Activated naive CD4-positive, alpha-beta T cell treated with anti-CD3 and anti-CD28 coated beads, Interleukin-2, amount 10 ng/mL, durations not matched to agents 7 days and 5 days (primary cell): ENCODE measurements at regions not wholly inside any gene's neighbourhood (a gene's known extent, or its start where the extent isn't known, plus 50 kb on each side); places are given as distances from the start of the nearest gene placed in this dataset.
"Not testable (repeated sequence)": the region's sequence is repeated elsewhere in the genome, so short reads cannot be mapped to it uniquely, and the experiment has no call there.

Source experiments
- CTCF ChIA-PET: fragments of 350-600 bp; sonication (Branson Sonifier 250); formaldehyde crosslinking; loops from one replicate; lab custom pipeline; 2021; ENCODE audit warnings: antibody characterized with exemption; lab: Charles Lee
- DNase-seq: peaks from one replicate; pipeline ENCODE4 v3.0.0-alpha.2; 2020
- H3K27ac Mint-ChIP-seq: one replicate; pipeline ENCODE4 v1.8.0; 2021; ENCODE audit warnings: mild to moderate bottlenecking, moderate library complexity, mixed read lengths
- H3K27me3 Mint-ChIP-seq: one replicate; pipeline ENCODE4 v1.8.0; 2021; ENCODE audit warnings: mild to moderate bottlenecking, mixed read lengths
- H3K36me3 Mint-ChIP-seq: one replicate; pipeline ENCODE4 v1.8.0; 2021; ENCODE audit warnings: mixed read lengths
- H3K4me1 Mint-ChIP-seq: one replicate; pipeline ENCODE4 v1.8.0; 2021; ENCODE audit warnings: mixed read lengths
- H3K4me3 Mint-ChIP-seq: one replicate; pipeline ENCODE4 v1.8.0; 2021; ENCODE audit warnings: mild to moderate bottlenecking, moderate library complexity, mixed read lengths
- H3K9me3 Mint-ChIP-seq: one replicate; pipeline ENCODE4 v1.8.0; 2021; ENCODE audit warnings: mixed read lengths

- H3K36me3 Mint-ChIP-seq: no peaks in the 10 kb centered on the region
- DNase-seq: no peak
- no peaks in the 10 kb centered on the region for H3K4me1 Mint-ChIP-seq
- H3K27ac Mint-ChIP-seq: no peak overlapping the region
- no peaks in the 10 kb centered on the region for H3K27me3 Mint-ChIP-seq
- peaks cover 23% of the 10 kb centered on the region for H3K9me3 Mint-ChIP-seq
- H3K4me3 Mint-ChIP-seq: no peak overlapping the region
- CTCF ChIA-PET: no interaction called here
Measured at GRCh38 chr14:44453433-44454171, 53.5 kb downstream of the FSCB start.

- H3K36me3 Mint-ChIP-seq, CTCF ChIA-PET, H3K27me3 Mint-ChIP-seq, H3K27ac Mint-ChIP-seq, H3K4me3 Mint-ChIP-seq, DNase-seq, H3K4me1 Mint-ChIP-seq: not testable (repeated sequence)
- peaks cover 17% of the 10 kb centered on the region for H3K9me3 Mint-ChIP-seq
Measured at GRCh38 chr14:44450232-44450631, 56.9 kb downstream of the FSCB start.

DNA sequence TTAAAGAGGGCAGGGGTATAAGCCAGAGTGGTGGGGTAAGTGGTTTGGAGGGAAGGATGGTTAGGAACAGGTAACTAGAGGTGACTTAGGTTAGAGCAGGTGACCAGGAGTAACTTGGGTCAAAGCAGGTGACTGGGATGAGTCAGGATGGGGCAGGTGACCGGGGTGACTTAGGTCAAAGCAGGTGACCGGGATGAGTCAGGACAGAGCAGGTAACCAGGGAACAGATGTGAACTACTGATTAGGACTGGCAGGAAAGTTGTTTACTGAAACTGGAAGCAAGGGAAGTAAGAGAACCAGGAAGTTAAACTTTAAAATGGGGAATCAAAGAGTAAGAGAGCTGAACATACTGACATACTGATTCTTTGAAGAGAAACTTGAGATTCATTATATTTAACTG, 57.4 kb downstream of the FSCB start:
- Mint-ChIP-seq H3K9me3 (peaks cover 17% of the 10 kb centered on the region), H3K36me3 (no peaks in the 10 kb centered on the region)
- CTCF ChIA-PET: no interaction called here

DNA sequence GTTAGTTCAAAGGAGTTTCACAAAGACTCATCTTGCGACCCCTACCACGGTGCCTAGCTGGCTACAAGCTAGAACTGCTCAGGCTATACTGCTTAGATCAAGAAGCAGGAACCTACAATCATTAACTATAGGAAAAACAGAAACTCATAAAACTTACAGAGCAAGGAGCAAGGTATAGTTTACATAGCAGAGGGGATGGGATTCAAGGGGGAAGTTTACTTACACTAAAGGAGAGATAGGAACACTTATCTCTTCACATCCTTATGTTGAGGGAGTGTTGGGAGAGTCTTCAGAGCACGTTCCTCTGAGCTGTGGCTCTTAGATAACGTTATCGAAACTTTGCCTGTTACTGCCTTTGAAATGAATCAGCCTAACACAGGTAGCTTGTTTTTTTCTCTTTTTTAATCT, 58.1 kb downstream of the FSCB start:
- H3K9me3 Mint-ChIP-seq: peaks cover 17% of the 10 kb centered on the region
- no peaks in the 10 kb centered on the region for H3K36me3 Mint-ChIP-seq
- H3K27ac Mint-ChIP-seq: no peak overlapping the region
- no peak for DNase-seq
- no peak overlapping the region for H3K4me3 Mint-ChIP-seq
- H3K27me3 Mint-ChIP-seq: no peaks in the 10 kb centered on the region
- no peaks in the 10 kb centered on the region for H3K4me1 Mint-ChIP-seq
- CTCF ChIA-PET: no interaction called here

More for the DNA sequence above, 57.4 kb downstream of the FSCB start:
- Mint-ChIP-seq H3K4me3 (no peak overlapping the region), H3K27me3 (no peaks in the 10 kb centered on the region), H3K27ac (no peak overlapping the region), H3K4me1 (no peaks in the 10 kb centered on the region)
- DNase-seq: no peak

DNA sequence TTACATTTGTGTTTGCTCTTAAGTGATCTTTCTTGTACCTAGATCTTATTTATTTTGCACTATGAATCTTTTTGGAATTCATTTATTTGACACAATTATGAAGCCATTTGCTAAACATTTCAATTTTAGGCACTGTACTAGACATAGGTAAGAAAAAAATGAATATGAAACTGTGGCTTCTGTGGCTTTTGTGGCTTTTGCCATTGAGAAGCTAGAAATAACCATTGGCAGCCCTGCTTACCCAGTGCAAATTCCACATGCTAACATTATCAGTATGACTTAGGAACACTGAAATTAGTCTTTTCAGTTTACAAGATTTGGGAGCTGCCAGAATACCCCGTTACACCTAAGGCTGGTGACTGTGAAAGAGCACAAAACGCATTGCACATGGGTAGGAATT, 60.1 kb downstream of the FSCB start:
- no peak overlapping the region for H3K27ac Mint-ChIP-seq
- H3K4me3 Mint-ChIP-seq: no peak overlapping the region
- CTCF ChIA-PET: no interaction called here
- no peaks in the 10 kb centered on the region for H3K36me3 Mint-ChIP-seq
- no peak for DNase-seq
- H3K27me3 Mint-ChIP-seq: no peaks in the 10 kb centered on the region
- H3K9me3 Mint-ChIP-seq: peaks cover 7% of the 10 kb centered on the region
- H3K4me1 Mint-ChIP-seq: no peaks in the 10 kb centered on the region

DNA sequence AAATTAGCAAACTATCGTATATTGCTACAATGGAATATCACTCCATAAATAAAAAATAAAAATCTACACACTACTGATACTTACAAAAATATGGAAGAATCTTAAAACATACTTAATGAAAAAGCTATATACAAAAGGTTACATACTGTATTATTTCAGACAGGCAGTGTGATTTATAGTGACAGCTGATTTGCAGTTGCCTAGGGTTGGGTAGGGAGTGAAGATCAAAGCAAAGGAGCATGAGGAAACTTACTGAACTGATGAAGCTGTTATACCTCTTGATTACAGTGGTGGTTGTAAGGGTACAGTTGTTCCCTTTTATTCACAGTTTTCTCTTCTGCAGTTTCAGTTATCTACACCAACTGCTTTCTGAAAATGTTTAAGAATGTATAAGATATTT, 62.6 kb downstream of the FSCB start:
- Mint-ChIP-seq H3K4me1 (no peaks in the 10 kb centered on the region), H3K36me3 (no peaks in the 10 kb centered on the region), H3K4me3 (no peak overlapping the region), H3K9me3 (no peaks in the 10 kb centered on the region), H3K27ac (no peak overlapping the region), H3K27me3 (no peaks in the 10 kb centered on the region)
- no peak for DNase-seq
- CTCF ChIA-PET: no interaction called here

- H3K4me3 Mint-ChIP-seq: no peak overlapping the region
- H3K36me3 Mint-ChIP-seq: no peaks in the 10 kb centered on the region
- H3K4me1 Mint-ChIP-seq: no peaks in the 10 kb centered on the region
- H3K9me3 Mint-ChIP-seq: no peaks in the 10 kb centered on the region
- no peak overlapping the region for H3K27ac Mint-ChIP-seq
- H3K27me3 Mint-ChIP-seq: no peaks in the 10 kb centered on the region
- CTCF ChIA-PET: no interaction called here
- no peak for DNase-seq
Measured at GRCh38 chr14:44438936-44439335, 68.1 kb downstream of the FSCB start.

GRCh38 chr14:44438221-44438620, 68.9 kb downstream of the FSCB start:
- H3K9me3 Mint-ChIP-seq: no peaks in the 10 kb centered on the region
- H3K4me3 Mint-ChIP-seq: no peak overlapping the region

GRCh38 chr14:44436458-44436857, 70.6 kb downstream of the FSCB start:
- Mint-ChIP-seq H3K4me1 (no peaks in the 10 kb centered on the region), H3K27me3 (no peaks in the 10 kb centered on the region)
- CTCF ChIA-PET: no interaction called here

More at GRCh38 chr14:44438221-44438620, 68.9 kb downstream of the FSCB start:
- DNase-seq: no peak
- no peaks in the 10 kb centered on the region for H3K36me3 Mint-ChIP-seq
- no peaks in the 10 kb centered on the region for H3K4me1 Mint-ChIP-seq
- H3K27me3 Mint-ChIP-seq: no peaks in the 10 kb centered on the region
- CTCF ChIA-PET: no interaction called here
- H3K27ac Mint-ChIP-seq: no peak overlapping the region

GRCh38 chr14:44428231-44428945, 78.7 kb downstream of the FSCB start:
- no peaks in the 10 kb centered on the region for H3K36me3 Mint-ChIP-seq
- CTCF ChIA-PET: no interaction called here
- no peak overlapping the region for H3K4me3 Mint-ChIP-seq
- no peaks in the 10 kb centered on the region for H3K27me3 Mint-ChIP-seq
- peaks cover 17% of the 10 kb centered on the region for H3K9me3 Mint-ChIP-seq
- no peaks in the 10 kb centered on the region for H3K4me1 Mint-ChIP-seq
- no peak overlapping the region for H3K27ac Mint-ChIP-seq
- DNase-seq: no peak

More at GRCh38 chr14:44436458-44436857, 70.6 kb downstream of the FSCB start:
- Mint-ChIP-seq H3K36me3 (no peaks in the 10 kb centered on the region), H3K9me3 (peaks cover 2% of the 10 kb centered on the region), H3K4me3 (no peak overlapping the region), H3K27ac (no peak overlapping the region)
- no peak for DNase-seq

DNA sequence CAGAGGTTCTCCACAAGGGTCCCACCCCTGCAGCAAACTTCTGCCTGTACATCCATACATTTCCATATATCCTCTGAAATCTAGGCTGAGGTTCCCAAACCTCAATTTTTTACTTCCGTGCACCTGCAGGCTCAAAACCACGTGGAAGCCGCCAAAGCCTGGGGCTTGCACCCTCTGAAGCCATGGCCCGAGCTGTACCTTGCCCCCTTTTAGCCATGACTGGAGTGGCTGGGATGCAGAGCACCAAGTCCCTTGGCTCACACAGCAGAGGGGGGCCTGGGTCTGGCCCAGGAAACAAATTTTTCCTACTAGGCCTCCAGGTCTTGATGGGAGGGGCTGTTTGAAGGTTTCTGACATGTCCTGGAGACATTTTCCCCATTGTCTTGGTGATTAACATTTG, 84.4 kb downstream of the FSCB start:
- no peak overlapping the region for H3K27ac Mint-ChIP-seq
- H3K36me3 Mint-ChIP-seq: no peaks in the 10 kb centered on the region
- no peaks in the 10 kb centered on the region for H3K27me3 Mint-ChIP-seq
- H3K4me1 Mint-ChIP-seq: no peaks in the 10 kb centered on the region
- DNase-seq: no peak
- peaks cover 16% of the 10 kb centered on the region for H3K9me3 Mint-ChIP-seq
- CTCF ChIA-PET: no interaction called here
- no peak overlapping the region for H3K4me3 Mint-ChIP-seq

DNA sequence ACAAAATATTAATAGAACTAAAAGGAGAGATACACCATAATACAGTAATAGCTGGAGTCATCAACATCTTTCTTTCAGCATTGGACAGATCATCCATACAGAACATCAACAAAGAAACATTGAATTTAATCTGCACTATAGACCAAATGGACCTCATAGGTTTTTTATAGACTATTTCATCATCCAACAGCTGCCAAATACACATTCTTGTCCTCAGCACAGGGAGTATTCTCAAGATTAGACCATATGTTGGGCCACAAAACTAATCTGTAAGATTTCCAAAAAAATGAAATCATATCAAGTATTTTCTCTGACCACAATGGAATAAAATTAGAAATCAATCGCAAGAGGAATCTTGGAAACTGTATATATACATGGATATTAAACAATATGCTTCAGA, 86.9 kb downstream of the FSCB start:
- no peak overlapping the region for H3K27ac Mint-ChIP-seq
- DNase-seq: no peak
- H3K9me3 Mint-ChIP-seq: peaks cover 19% of the 10 kb centered on the region
- no peaks in the 10 kb centered on the region for H3K36me3 Mint-ChIP-seq
- no peaks in the 10 kb centered on the region for H3K27me3 Mint-ChIP-seq
- no peak overlapping the region for H3K4me3 Mint-ChIP-seq
- no peaks in the 10 kb centered on the region for H3K4me1 Mint-ChIP-seq
- CTCF ChIA-PET: no interaction called here

- no peaks in the 10 kb centered on the region for H3K4me1 Mint-ChIP-seq
- H3K4me3 Mint-ChIP-seq: no peak overlapping the region
- DNase-seq: no peak
- H3K9me3 Mint-ChIP-seq: peaks cover 20% of the 10 kb centered on the region
- no peak overlapping the region for H3K27ac Mint-ChIP-seq
- no peaks in the 10 kb centered on the region for H3K27me3 Mint-ChIP-seq
- no peaks in the 10 kb centered on the region for H3K36me3 Mint-ChIP-seq
- CTCF ChIA-PET: no interaction called here
Measured at GRCh38 chr14:44418856-44419255, 88.2 kb downstream of the FSCB start.

- no peak for DNase-seq
- Mint-ChIP-seq H3K36me3 (no peaks in the 10 kb centered on the region), H3K4me3 (no peak overlapping the region), H3K27ac (no peak overlapping the region), H3K9me3 (peaks cover 15% of the 10 kb centered on the region), H3K4me1 (no peaks in the 10 kb centered on the region), H3K27me3 (no peaks in the 10 kb centered on the region)
- CTCF ChIA-PET: no interaction called here
Measured at GRCh38 chr14:44417809-44418208, 89.3 kb downstream of the FSCB start.

DNA sequence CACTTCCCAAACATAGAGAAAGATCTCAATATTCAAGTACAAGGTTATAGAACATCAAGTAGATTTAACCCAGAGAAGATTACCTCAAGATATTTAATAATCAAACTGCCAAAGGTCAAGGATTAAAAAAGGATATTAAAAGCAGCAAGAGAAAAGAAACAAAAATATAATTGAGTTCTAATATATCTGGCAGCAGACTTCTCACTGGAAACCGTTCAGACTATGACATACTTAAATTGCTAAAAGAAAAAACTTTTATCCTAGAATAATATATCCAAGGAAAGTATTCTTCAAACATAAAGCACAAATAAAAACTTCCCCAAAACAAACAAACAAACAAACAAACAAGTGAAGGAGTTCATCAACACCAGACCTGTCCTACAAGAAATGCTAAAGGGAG, 92.4 kb downstream of the FSCB start:
- Mint-ChIP-seq H3K9me3 (peaks cover 15% of the 10 kb centered on the region), H3K27me3 (no peaks in the 10 kb centered on the region), H3K4me3 (no peak overlapping the region), H3K36me3 (no peaks in the 10 kb centered on the region), H3K27ac (no peak overlapping the region), H3K4me1 (no peaks in the 10 kb centered on the region)
- CTCF ChIA-PET: no interaction called here
- DNase-seq: no peak
